Omental fat pad (tissue), 3 donors: ENCODE measurements at regions not wholly inside any gene's neighbourhood (a gene's known extent, or its start where the extent isn't known, plus 50 kb on each side); places are given as distances from the start of the nearest gene placed in this dataset.

Experiments
- ATAC-seq: fragments of 150-250 bp; one replicate; pipeline ENCODE4 v1.9.1; 2016; ENCODE audit warnings: mild to moderate bottlenecking, moderate library complexity; ENCODE audit not compliant: low FRiP score
- DNase-seq: peaks from one replicate; pipeline ENCODE4 v3.0.0-alpha.2; 2019; ENCODE audit warnings: low spot score
- CTCF ChIP-seq, 3 donors: fragments of 450-650 bp; IDR thresholded peaks; one replicate each; pipeline ENCODE4 v1.5.1; 2016 to 2017; ENCODE audit warnings: antibody characterized with exemption in 3 of 3, mild to moderate bottlenecking in 3 of 3, moderate library complexity in 2 of 3

GRCh38 chr10:2984682-2985081 is 82.7 kb upstream of the PFKP start:
- ATAC-seq (no peak), DNase-seq (no peak)
- TF ChIP-seq CTCF (IDR thresholded peaks at IDR 0.05) = no peak

- DNase-seq (no peak), ATAC-seq (no peak)
- TF ChIP-seq CTCF (IDR thresholded peaks at IDR 0.05) = no peak
These were observed 85.2 kb upstream of the PFKP start for GRCh38 chr10:2982146-2982545.

- no peak for ATAC-seq
- DNase-seq = no peak
- TF ChIP-seq CTCF (IDR thresholded peaks at IDR 0.05) = no peak
These were observed 86.0 kb upstream of the PFKP start for GRCh38 chr10:2981361-2981801.

- no peak for TF ChIP-seq CTCF (IDR thresholded peaks at IDR 0.05)
- DNase-seq = no peak
- no peak for ATAC-seq
These were observed 86.5 kb upstream of the PFKP start for GRCh38 chr10:2980791-2981360.

- DNase-seq (no peak), ATAC-seq (no peak)
- no peak for TF ChIP-seq CTCF (IDR thresholded peaks at IDR 0.05)
These were observed 87.2 kb upstream of the PFKP start for GRCh38 chr10:2980116-2980515.

GRCh38 chr10:2979306-2979705 is 88.0 kb upstream of the PFKP start:
- ATAC-seq = no peak

More at GRCh38 chr10:2979306-2979705, 88.0 kb upstream of the PFKP start:
- TF ChIP-seq CTCF (IDR thresholded peaks at IDR 0.05) = no peak
- no peak for DNase-seq
